ENCODE measurements at regions not wholly inside any gene's neighbourhood (a gene's known extent, or its start where the extent isn't known, plus 50 kb on each side); places are given as distances from the start of the nearest gene placed in this dataset.

DNA sequence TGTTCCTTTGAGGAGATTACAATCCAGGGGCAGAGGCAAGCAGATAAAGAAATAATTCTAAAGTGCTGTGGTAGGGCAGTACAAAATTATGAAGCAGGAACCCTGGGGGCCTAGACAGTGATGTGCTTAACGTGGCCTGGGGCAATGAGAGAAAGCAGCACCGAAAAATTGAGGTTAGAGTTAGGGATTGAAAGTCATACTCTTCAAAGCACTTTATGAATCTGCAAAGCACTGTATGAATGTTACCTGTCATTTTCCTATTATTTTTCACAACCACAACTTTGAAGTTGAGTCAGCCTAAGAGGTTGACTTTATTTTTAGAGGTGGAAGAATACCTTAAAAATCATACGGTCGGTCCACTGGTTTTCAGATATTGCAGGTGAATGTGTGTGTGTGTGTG is 183.4 kb upstream of the NFIA start:
- no peak for TF ChIP-seq CEBPB (IDR thresholded peaks at IDR 0.05; ENCODE audit: low read depth, low read length)
- no peak for TF ChIP-seq SIN3A (conservative IDR thresholded peaks at IDR 0.05 in 1 of 2, IDR thresholded peaks at IDR 0.05 in 1 of 2; ENCODE audit: low read depth in 1 of 2, low read length in 2 of 2)
